SK-N-SH (cell line): ENCODE measurements at regions not wholly inside any gene's neighbourhood (a gene's known extent, or its start where the extent isn't known, plus 50 kb on each side); places are given as distances from the start of the nearest gene placed in this dataset.

Source experiments
- CTCF ChIA-PET: fragments of 300-600, 350-600 bp; formaldehyde crosslinking; extraction: SDS; loops from one replicate; lab custom pipeline; 2021; lab: Yijun Ruan, JAX
- POLR2A ChIA-PET: fragments of 350-600 bp; sonication (Branson Sonifier 250); formaldehyde crosslinking; extraction: SDS; loops from one replicate; lab custom pipeline; 2020; ENCODE audit warnings: antibody characterized with exemption, inconsistent platforms; lab: Yijun Ruan, JAX
- DNase-seq: peaks from one replicate; pipeline ENCODE4 v3.0.0; 2012
- H2AFZ ChIP-seq: fragments of 200-600 bp; sonication (generic); 2 replicates; pipeline ENCODE4 v1.8.1; 2016; ENCODE audit warnings: antibody characterized with exemption, mild to moderate bottlenecking, low read depth
- H3F3A ChIP-seq: fragments of 200-600 bp; sonication (generic); replicated peaks from 2 replicates; pipeline ENCODE3; 2016; ENCODE audit warnings: antibody characterized with exemption, mild to moderate bottlenecking; ENCODE audit not compliant: insufficient read depth
- H3K27ac ChIP-seq, 2 experiments: fragments of 200-500 bp in 1 of 2; fragments of 200-600 bp in 1 of 2; sonication (Bioruptor generic) in 1 of 2; sonication (generic), shearing (Covaris generic) in 1 of 2; 2 replicates each; pipeline versions ENCODE4 v1.5.1 to v1.6.1; 2014 to 2016; ENCODE audit warnings: low read depth in 2 of 2, inconsistent platforms in 1 of 2, low read length in 1 of 2, mild to moderate bottlenecking in 1 of 2, mixed read lengths in 1 of 2
- H3K27me3 ChIP-seq: fragments of 200-600 bp; sonication (generic), shearing (Covaris generic); 2 replicates; pipeline ENCODE4 v1.6.1; 2016; ENCODE audit warnings: mixed run types; ENCODE audit not compliant: insufficient read depth
- H3K36me3 ChIP-seq, 2 experiments: fragments of 200-500 bp in 1 of 2; fragments of 200-600 bp in 1 of 2; sonication (Bioruptor generic) in 1 of 2; sonication (generic) in 1 of 2; replicated peaks in 1 of 2; 2 replicates each; pipeline versions ENCODE3 to v1.5.1; 2014 to 2016; ENCODE audit warnings: low read length in 1 of 2, mild to moderate bottlenecking in 1 of 2; ENCODE audit not compliant: insufficient read depth in 2 of 2, control insufficient read depth in 1 of 2
- H3K4me1 ChIP-seq, 2 experiments: fragments of 200-500 bp in 1 of 2; fragments of 200-600 bp in 1 of 2; sonication (Bioruptor generic) in 1 of 2; sonication (generic), shearing (Covaris generic) in 1 of 2; 2 replicates each; pipeline versions ENCODE4 v1.5.1 to v1.6.1; 2014 to 2016; ENCODE audit warnings: low read depth in 1 of 2, low read length in 1 of 2, mixed run types in 1 of 2; ENCODE audit not compliant: insufficient read depth in 2 of 2, control insufficient read depth in 1 of 2
- H3K4me2 ChIP-seq: fragments of 200-600 bp; sonication (generic), shearing (Covaris generic); 2 replicates; pipeline ENCODE4 v1.6.1; 2017; ENCODE audit warnings: mixed run types
- H3K4me3 ChIP-seq, 2 experiments: fragments of 200-500 bp in 1 of 2; fragments of 200-600 bp in 1 of 2; sonication (Bioruptor generic) in 1 of 2; sonication (generic), shearing (Covaris generic) in 1 of 2; 2 replicates each; pipeline versions ENCODE4 v1.5.1 to v1.8.1; 2014 to 2016; ENCODE audit warnings: low read depth in 2 of 2, inconsistent platforms in 1 of 2, low read length in 1 of 2, mild to moderate bottlenecking in 1 of 2, mixed read lengths in 1 of 2, moderate library complexity in 1 of 2
- H3K79me2 ChIP-seq: fragments of 200-600 bp; sonication (generic); 2 replicates; pipeline ENCODE4 v1.8.1; 2017; ENCODE audit warnings: mild to moderate bottlenecking; ENCODE audit not compliant: insufficient read depth
- H3K9ac ChIP-seq: fragments of 200-600 bp; sonication (generic); 2 replicates; pipeline ENCODE4 v1.6.1; 2017; ENCODE audit warnings: mixed run types
- H3K9me2 ChIP-seq: fragments of 200-600 bp; sonication (generic); 2 replicates; pipeline ENCODE4 v1.6.1; 2017; ENCODE audit warnings: mixed run types
- H3K9me3 ChIP-seq: fragments of 200-600 bp; sonication (generic); 2 replicates; pipeline ENCODE4 v1.6.1; 2017; ENCODE audit warnings: mixed run types, mild to moderate bottlenecking, moderate library complexity
- H4K20me1 ChIP-seq: fragments of 200-600 bp; sonication (generic); 2 replicates; pipeline ENCODE4 v1.6.1; 2017; ENCODE audit warnings: mild to moderate bottlenecking, mixed run types; ENCODE audit not compliant: insufficient read depth
- CHD2 ChIP-seq: fragments of 150-350 bp; IDR thresholded peaks from 2 replicates; pipeline ENCODE4 v1.6.1; 2018; ENCODE audit warnings: low read length; ENCODE audit not compliant: partially characterized antibody
- CTCF ChIP-seq: fragments of 200-600 bp; sonication (generic); IDR thresholded peaks from 2 replicates; pipeline ENCODE4 v1.6.1; 2017; ENCODE audit warnings: antibody characterized with exemption, mild to moderate bottlenecking, moderate library complexity
- GABPA ChIP-seq: IDR thresholded peaks from 2 replicates; pipeline ENCODE4 v1.4.0; 2012; ENCODE audit warnings: low read depth, mild to moderate bottlenecking
- JUND ChIP-seq: IDR thresholded peaks from 2 replicates; pipeline ENCODE4 v1.4.0; 2012
- MAX ChIP-seq: IDR thresholded peaks from 2 replicates; pipeline ENCODE4 v1.4.0; 2012; ENCODE audit warnings: low read depth
- MXI1 ChIP-seq: IDR thresholded peaks from 2 replicates; pipeline ENCODE4 v1.6.1; 2012; ENCODE audit warnings: mild to moderate bottlenecking, low read depth, low read length, improper control_type of control experiment
- NRF1 ChIP-seq: IDR thresholded peaks from 2 replicates; pipeline ENCODE4 v1.6.1; 2012; ENCODE audit warnings: low read depth, mild to moderate bottlenecking, low read length
- RAD21 ChIP-seq: IDR thresholded peaks from 2 replicates; pipeline ENCODE4 v1.6.1; 2012; ENCODE audit warnings: mild to moderate bottlenecking, low read length
- RCOR1 ChIP-seq: fragments of 150-350 bp; IDR thresholded peaks from 2 replicates; pipeline ENCODE4 v1.6.1; 2017; ENCODE audit warnings: antibody characterized with exemption, low read length
- REST ChIP-seq: IDR thresholded peaks from 2 replicates; pipeline ENCODE4 v1.6.1; 2012; ENCODE audit warnings: mild to moderate bottlenecking, low read depth, low read length, moderate library complexity
- RFX5 ChIP-seq: IDR thresholded peaks from 2 replicates; pipeline ENCODE4 v1.6.1; 2012; ENCODE audit warnings: mild to moderate bottlenecking, improper control_type of control experiment, low read length
- SIN3A ChIP-seq: IDR thresholded peaks from 2 replicates; pipeline ENCODE4 v1.6.1; 2012; ENCODE audit warnings: low read depth, mild to moderate bottlenecking, low read length, moderate library complexity, borderline replicate concordance
- SMC3 ChIP-seq: IDR thresholded peaks from 2 replicates; pipeline ENCODE4 v1.6.1; 2012; ENCODE audit warnings: low read depth, low read length, improper control_type of control experiment
- USF2 ChIP-seq: fragments of 150-350 bp; IDR thresholded peaks from 2 replicates; pipeline ENCODE4 v1.6.1; 2017; ENCODE audit warnings: antibody characterized with exemption, low read length, low read depth, borderline replicate concordance
- YY1 ChIP-seq: IDR thresholded peaks from 2 replicates; pipeline ENCODE4 v1.4.0; 2012; ENCODE audit warnings: low read depth, mild to moderate bottlenecking
- WGBS: methylation state at CpG from one replicate; pipeline ENCODE4 v1.1.6; 2017; ENCODE audit warnings: low lambda C conversion rate; 5-methylcytosine and 5-hydroxymethylcytosine counted together

GRCh38 chr1:106747232-106747631, 309.2 kb upstream of the PRMT6 start:
- no peaks in the 10 kb centered on the region for H3K9me2 ChIP-seq
- WGBS = 37% methylated on average over 3 of the region's 3 CpGs
- no peaks in the 10 kb centered on the region for H3K9me3 ChIP-seq

GRCh38 chr1:106747791-106748190, 308.7 kb upstream of the PRMT6 start:
- peaks cover 0 to 3% of the 10 kb centered on the region in 2 experiments; a peak in 3 of 4 replicates for H3K4me1 ChIP-seq
- TF ChIP-seq RAD21 = no peak
- TF ChIP-seq, all 33 proteins: peak for 0
- Histone ChIP-seq H3K4me3 (no peak overlapping the region), H3K4me2 (no peak overlapping the region), H3K27ac (no peak overlapping the region), H4K20me1 (no peaks in the 10 kb centered on the region), H3K9ac (no peak overlapping the region), H3K36me3 (no peaks in the 10 kb centered on the region), H2AFZ (no peak overlapping the region), H3K79me2 (no peaks in the 10 kb centered on the region), H3K9me3 (no peaks in the 10 kb centered on the region), H3K27me3 (no peaks in the 10 kb centered on the region), H3F3A (no peaks in the 10 kb centered on the region), H3K9me2 (no peaks in the 10 kb centered on the region)
- WGBS = 76% methylated on average over 9 of the region's 15 CpGs
- DNase-seq = no peak
- ChIA-PET POLR2A (no interaction called here), CTCF (no interaction called here)

More at GRCh38 chr1:106747232-106747631, 309.2 kb upstream of the PRMT6 start:
- no peak overlapping the region for H2AFZ ChIP-seq
- no peak overlapping the region for H3K4me2 ChIP-seq
- ChIA-PET POLR2A (no interaction called here), CTCF (interaction anchor here (1.0 kb wide), 1 partner anchor 1001 kb away, joined by 3 read pairs; no protein-coding TSS in a partner anchor)
- no peaks in the 10 kb centered on the region for H3F3A ChIP-seq
- no peaks in the 10 kb centered on the region for H3K36me3 ChIP-seq
- H4K20me1 ChIP-seq = no peaks in the 10 kb centered on the region
- no peak for DNase-seq
- H3K9ac ChIP-seq = no peak overlapping the region
- no peak overlapping the region for H3K4me3 ChIP-seq
- no peaks in the 10 kb centered on the region for H3K79me2 ChIP-seq
- peak overlapping the region in 1 of 2 experiments; percentile 62; a peak in 1 of 4 replicates for H3K27ac ChIP-seq
- peaks cover 0 to 3% of the 10 kb centered on the region in 2 experiments; a peak in 3 of 4 replicates for H3K4me1 ChIP-seq
- H3K27me3 ChIP-seq = no peaks in the 10 kb centered on the region
- no peak for TF ChIP-seq MAX
- no peak for TF ChIP-seq GABPA
- no peak for TF ChIP-seq CTCF
- no peak for TF ChIP-seq RAD21
- no peak for TF ChIP-seq SIN3A
- no peak for TF ChIP-seq NRF1
- no peak for TF ChIP-seq JUND
- TF ChIP-seq, all 33 proteins: peak for 0

GRCh38 chr1:106748606-106749005, 307.9 kb upstream of the PRMT6 start:
- no peak for DNase-seq
- CTCF ChIA-PET = interaction anchor here (1.6 kb wide), 1 partner anchor 11 kb away, joined by 3 read pairs; no protein-coding TSS in a partner anchor
- no peak overlapping the region for H3K27ac ChIP-seq
- no peak for TF ChIP-seq RCOR1
- TF ChIP-seq RFX5 = no peak
- no peak for TF ChIP-seq YY1
- TF ChIP-seq REST = no peak
- no peak for TF ChIP-seq MAX
- TF ChIP-seq CHD2 = no peak
- TF ChIP-seq MXI1 = no peak
- no peak for TF ChIP-seq USF2
- TF ChIP-seq SMC3 = no peak

More at GRCh38 chr1:106748606-106749005, 307.9 kb upstream of the PRMT6 start:
- peaks cover 0 to 3% of the 10 kb centered on the region in 2 experiments; a peak in 3 of 4 replicates for H3K4me1 ChIP-seq
- no peaks in the 10 kb centered on the region for H3K36me3 ChIP-seq
- no peak overlapping the region for H3K4me3 ChIP-seq
- H3K27me3 ChIP-seq = no peaks in the 10 kb centered on the region
- H3K79me2 ChIP-seq = no peaks in the 10 kb centered on the region
- H2AFZ ChIP-seq = no peak overlapping the region
- H3F3A ChIP-seq = no peaks in the 10 kb centered on the region
- no peak overlapping the region for H3K4me2 ChIP-seq
- no peaks in the 10 kb centered on the region for H4K20me1 ChIP-seq
- H3K9me2 ChIP-seq = no peaks in the 10 kb centered on the region
- POLR2A ChIA-PET = interaction anchor here (0.6 kb wide), 1 partner anchor 9 kb away, joined by 4 read pairs; no protein-coding TSS in a partner anchor
- no peak overlapping the region for H3K9ac ChIP-seq
- WGBS = 38% methylated on average over 2 of the region's 2 CpGs
- H3K9me3 ChIP-seq = no peaks in the 10 kb centered on the region
